Fibroblast of lung (primary cell): ENCODE measurements at regions not wholly inside any gene's neighbourhood (a gene's known extent, or its start where the extent isn't known, plus 50 kb on each side); places are given as distances from the start of the nearest gene placed in this dataset.
A peak's percentile ranks its signal among the peaks of the same experiment; 100 is the strongest.

ENCODE experiments used
- DNase-seq, 2 donors: peaks; one replicate each; pipeline versions ENCODE4 v3.0.0 to v3.0.0-alpha.2; 2010; ENCODE audit warnings: low read depth in 2 of 2
- H2AFZ ChIP-seq: 2 replicates; pipeline ENCODE4 v1.5.1; 2012; ENCODE audit warnings: low read length, control low read depth, inconsistent platforms
- H3K27ac ChIP-seq: 2 replicates; pipeline ENCODE4 v1.5.1; 2011; ENCODE audit warnings: low read length, control low read depth; ENCODE audit not compliant: insufficient read depth
- H3K27me3 ChIP-seq: 2 replicates; pipeline ENCODE4 v1.5.1; 2011; ENCODE audit warnings: mild to moderate bottlenecking, low read length; ENCODE audit not compliant: control insufficient read depth, insufficient read depth
- H3K36me3 ChIP-seq: 2 replicates; pipeline ENCODE4 v1.5.1; 2011; ENCODE audit warnings: low read length; ENCODE audit not compliant: control insufficient read depth, insufficient read depth
- H3K4me1 ChIP-seq: 2 replicates; pipeline ENCODE4 v1.5.1; 2011; ENCODE audit warnings: low read length; ENCODE audit not compliant: control insufficient read depth, insufficient read depth; ENCODE audit errors: extremely low read depth
- H3K4me2 ChIP-seq: 2 replicates; pipeline ENCODE4 v1.5.1; 2011; ENCODE audit warnings: low read length, control low read depth; ENCODE audit not compliant: insufficient read depth; ENCODE audit errors: extremely low read depth
- H3K4me3 ChIP-seq, 4 experiments: fragments of 200-600 bp in 1 of 4; sonication (generic) in 1 of 4; replicated peaks in 1 of 4; 2 replicates each; pipeline ENCODE4 v1.5.1; 2011 to 2016; ENCODE audit warnings: low read length in 4 of 4, low read depth in 3 of 4, mild to moderate bottlenecking in 3 of 4, control low read depth in 2 of 4, inconsistent platforms in 1 of 4, mixed read lengths in 1 of 4; ENCODE audit not compliant: insufficient read depth in 1 of 4; ENCODE audit errors: control extremely low read depth in 1 of 4
- H3K79me2 ChIP-seq: 2 replicates; pipeline ENCODE4 v1.5.1; 2012; ENCODE audit warnings: mild to moderate bottlenecking, low read length, inconsistent platforms; ENCODE audit not compliant: control insufficient read depth, insufficient read depth
- H3K9ac ChIP-seq: 2 replicates; pipeline ENCODE4 v1.5.1; 2011; ENCODE audit warnings: mild to moderate bottlenecking, low read length, control low read depth; ENCODE audit not compliant: insufficient read depth
- H3K9me3 ChIP-seq: 2 replicates; pipeline ENCODE4 v1.5.1; 2012; ENCODE audit warnings: low read depth, low read length; ENCODE audit not compliant: control insufficient read depth, insufficient read depth
- H4K20me1 ChIP-seq: 2 replicates; pipeline ENCODE4 v1.5.1; 2011; ENCODE audit warnings: low read length; ENCODE audit not compliant: control insufficient read depth, insufficient read depth; ENCODE audit errors: extremely low read depth
- EZH2 ChIP-seq: IDR thresholded peaks from 2 replicates; pipeline ENCODE4 v1.5.1; 2012; ENCODE audit warnings: low read length, control low read depth, mild to moderate bottlenecking; ENCODE audit errors: missing control alignments
- TF ChIP-seq, protein P1 (sequence below), 2 donors: IDR thresholded peaks in 1 of 2; conservative IDR thresholded peaks in 1 of 2; 1 replicate in 1 of 2; 2 replicates in 1 of 2; pipeline ENCODE4 v1.5.1; 2011 to 2012; ENCODE audit warnings: low read length in 2 of 2, control low read depth in 1 of 2, inconsistent platforms in 1 of 2, low read depth in 1 of 2, mild to moderate bottlenecking in 1 of 2

DNA sequence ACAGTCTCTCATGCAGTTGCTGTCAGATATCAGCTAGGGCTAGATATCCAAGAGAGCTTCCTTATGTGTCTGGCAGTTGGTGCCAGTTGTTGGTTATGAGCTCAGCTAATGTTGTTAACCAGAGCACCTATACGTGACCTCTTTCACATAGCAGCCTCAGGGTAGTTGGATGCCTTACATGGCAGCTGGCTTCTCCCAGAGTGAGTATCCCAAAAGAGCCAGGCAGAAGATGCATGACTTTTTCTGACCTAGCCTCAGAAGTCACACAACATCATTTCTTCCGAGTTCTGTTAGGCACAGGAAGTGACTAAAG lies 175.7 kb downstream of the VEGFA start:
- Histone ChIP-seq H3K27ac (no peak overlapping the region), H3K4me1 (no peaks in the 10 kb centered on the region), H3K9ac (no peak overlapping the region), H4K20me1 (no peaks in the 10 kb centered on the region), H3K9me3 (no peaks in the 10 kb centered on the region), H3K79me2 (no peaks in the 10 kb centered on the region), H3K4me3 (no peak overlapping the region), H3K27me3 (no peaks in the 10 kb centered on the region), H3K36me3 (no peaks in the 10 kb centered on the region), H3K4me2 (no peak overlapping the region), H2AFZ (no peak overlapping the region)
- no peak for TF ChIP-seq EZH2
- TF ChIP-seq, protein P1, sequence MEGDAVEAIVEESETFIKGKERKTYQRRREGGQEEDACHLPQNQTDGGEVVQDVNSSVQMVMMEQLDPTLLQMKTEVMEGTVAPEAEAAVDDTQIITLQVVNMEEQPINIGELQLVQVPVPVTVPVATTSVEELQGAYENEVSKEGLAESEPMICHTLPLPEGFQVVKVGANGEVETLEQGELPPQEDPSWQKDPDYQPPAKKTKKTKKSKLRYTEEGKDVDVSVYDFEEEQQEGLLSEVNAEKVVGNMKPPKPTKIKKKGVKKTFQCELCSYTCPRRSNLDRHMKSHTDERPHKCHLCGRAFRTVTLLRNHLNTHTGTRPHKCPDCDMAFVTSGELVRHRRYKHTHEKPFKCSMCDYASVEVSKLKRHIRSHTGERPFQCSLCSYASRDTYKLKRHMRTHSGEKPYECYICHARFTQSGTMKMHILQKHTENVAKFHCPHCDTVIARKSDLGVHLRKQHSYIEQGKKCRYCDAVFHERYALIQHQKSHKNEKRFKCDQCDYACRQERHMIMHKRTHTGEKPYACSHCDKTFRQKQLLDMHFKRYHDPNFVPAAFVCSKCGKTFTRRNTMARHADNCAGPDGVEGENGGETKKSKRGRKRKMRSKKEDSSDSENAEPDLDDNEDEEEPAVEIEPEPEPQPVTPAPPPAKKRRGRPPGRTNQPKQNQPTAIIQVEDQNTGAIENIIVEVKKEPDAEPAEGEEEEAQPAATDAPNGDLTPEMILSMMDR (conservative IDR thresholded peaks at IDR 0.05 in 1 of 2, IDR thresholded peaks at IDR 0.05 in 1 of 2; ENCODE audit: low read depth in 1 of 2, low read length in 2 of 2) = no peak
- no peak for DNase-seq

DNA sequence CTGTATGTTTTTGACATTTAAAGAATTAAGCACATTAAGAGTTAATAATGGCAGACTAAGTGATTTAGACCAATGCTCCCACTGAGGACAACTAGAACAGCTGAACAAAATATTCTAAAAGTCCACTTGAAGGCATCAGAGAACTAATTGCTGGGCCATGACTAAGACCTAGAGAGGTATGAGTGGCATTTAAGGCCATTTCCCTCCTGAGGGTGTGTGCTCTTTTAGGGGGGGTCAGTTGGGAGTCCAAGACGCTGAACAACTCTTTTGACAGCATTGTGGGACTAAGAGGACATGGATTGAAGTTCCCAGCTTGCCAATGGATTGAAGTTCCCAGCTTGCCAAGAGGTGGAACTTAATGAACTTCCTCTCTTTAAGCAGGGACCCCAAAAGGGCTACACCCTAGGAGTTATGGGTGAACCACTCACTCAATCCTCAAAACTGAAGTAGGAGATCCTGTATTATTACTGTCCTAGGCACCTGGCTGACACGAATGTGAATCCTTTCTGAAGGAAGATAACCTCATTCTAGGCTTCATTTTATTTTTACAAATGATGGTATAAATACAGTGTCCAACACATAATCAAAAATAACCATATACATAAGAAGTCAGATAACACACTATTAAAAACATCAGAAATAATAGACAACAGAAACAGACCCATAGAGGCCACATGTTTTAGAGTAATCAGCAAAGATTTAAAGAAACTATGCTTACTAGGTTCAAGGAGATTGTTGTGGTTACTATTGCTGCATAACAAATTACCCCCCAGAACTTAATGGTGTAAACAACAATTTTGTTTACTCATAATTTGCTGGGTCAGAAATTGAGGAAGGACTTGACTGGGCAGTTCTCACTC lies 175.1 kb downstream of the VEGFA start:
- no peaks in the 10 kb centered on the region for H3K27me3 ChIP-seq
- no peaks in the 10 kb centered on the region for H3K36me3 ChIP-seq
- no peak for TF ChIP-seq EZH2
- TF ChIP-seq, protein P1 (conservative IDR thresholded peaks at IDR 0.05 in 1 of 2, IDR thresholded peaks at IDR 0.05 in 1 of 2; ENCODE audit: low read depth in 1 of 2, low read length in 2 of 2) = no peak
- DNase-seq = peak in 1 of 2 donors; percentile 67
- no peaks in the 10 kb centered on the region for H3K4me1 ChIP-seq
- no peak overlapping the region for H3K9ac ChIP-seq
- no peaks in the 10 kb centered on the region for H3K79me2 ChIP-seq
- no peaks in the 10 kb centered on the region for H4K20me1 ChIP-seq
- no peak overlapping the region for H3K27ac ChIP-seq
- no peak overlapping the region for H2AFZ ChIP-seq
- no peak overlapping the region for H3K4me3 ChIP-seq
- H3K9me3 ChIP-seq = no peaks in the 10 kb centered on the region
- H3K4me2 ChIP-seq = no peak overlapping the region

DNA sequence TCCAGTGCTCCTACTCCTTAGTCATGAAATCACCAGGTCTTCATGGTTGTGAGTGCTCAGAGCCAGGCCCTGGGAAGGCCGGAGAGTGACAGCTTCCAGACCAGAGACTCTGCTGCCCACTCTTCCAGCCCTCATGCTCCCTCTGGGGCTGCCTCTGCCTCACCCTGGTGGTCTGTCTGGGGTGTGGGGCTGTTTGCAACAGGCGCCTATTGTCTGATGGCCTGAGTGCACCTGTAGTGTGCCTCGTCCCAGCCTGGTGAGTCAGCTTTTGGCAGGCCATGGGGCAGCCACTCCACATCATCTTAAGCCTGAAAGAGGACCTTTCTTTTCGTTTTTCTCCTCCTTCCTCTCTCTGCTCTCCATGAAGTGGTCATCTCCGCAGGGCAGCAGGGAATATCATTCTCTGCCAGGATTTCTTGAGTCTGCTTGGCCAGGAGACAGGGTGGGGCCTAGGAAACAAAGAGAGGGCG lies 173.8 kb downstream of the VEGFA start:
- Histone ChIP-seq H3K27me3 (no peaks in the 10 kb centered on the region), H3K4me2 (no peak overlapping the region), H2AFZ (no peak overlapping the region), H4K20me1 (no peaks in the 10 kb centered on the region), H3K9me3 (no peaks in the 10 kb centered on the region), H3K36me3 (no peaks in the 10 kb centered on the region), H3K4me3 (no peak overlapping the region), H3K27ac (no peak overlapping the region), H3K4me1 (no peaks in the 10 kb centered on the region), H3K9ac (no peak overlapping the region), H3K79me2 (no peaks in the 10 kb centered on the region)
- TF ChIP-seq EZH2 = no peak
- TF ChIP-seq, protein P1 (conservative IDR thresholded peaks at IDR 0.05 in 1 of 2, IDR thresholded peaks at IDR 0.05 in 1 of 2; ENCODE audit: low read depth in 1 of 2, low read length in 2 of 2) = no peak
- DNase-seq = peak in 1 of 2 donors; percentile 72
